IMR-90 (cell line): ENCODE measurements at regions not wholly inside any gene's neighbourhood (a gene's known extent, or its start where the extent isn't known, plus 50 kb on each side); places are given as distances from the start of the nearest gene placed in this dataset.

ENCODE experiments used
- ATAC-seq: fragments of 200-7000 bp; cut with Tn5 transposase; 2 replicates; pipeline ENCODE4 v1.9.1; 2020; ENCODE audit warnings: low read depth, mild to moderate bottlenecking, moderate library complexity
- BruUV-seq: library from RNA; stranded (reverse); fragments of 400-500 nt; replicated peaks from 2 replicates; lab custom pipeline; 2021; lab: Mats Ljungman, UMichigan
- CTCF ChIA-PET: fragments of 300-600 bp; formaldehyde crosslinking; extraction: SDS; loops from one replicate; lab custom pipeline; 2021; ENCODE audit warnings: antibody characterized with exemption; lab: Yijun Ruan, JAX
- POLR2A ChIA-PET: fragments of 300-600 bp; sonication (Branson Sonifier 250); formaldehyde crosslinking; loops from one replicate; lab custom pipeline; 2022; ENCODE audit warnings: antibody characterized with exemption; ENCODE audit not compliant: unreplicated experiment; lab: Charles Lee
- DNase-seq: peaks from one replicate; pipeline ENCODE4 v3.0.0; 2013
- H2AFZ ChIP-seq: replicated peaks from 2 replicates; pipeline ENCODE3; 2013; ENCODE audit warnings: low read length, mild to moderate bottlenecking; ENCODE audit not compliant: poor library complexity
- H2AK5ac ChIP-seq: 2 replicates; pipeline ENCODE4 v1.6.1; 2013; ENCODE audit warnings: low read depth, low read length, inconsistent platforms
- H2AK9ac ChIP-seq: replicated peaks from 2 replicates; pipeline ENCODE3; 2013; ENCODE audit warnings: mild to moderate bottlenecking, low read depth, low read length, moderate library complexity; ENCODE audit not compliant: poor library complexity
- H2BK120ac ChIP-seq: 2 replicates; pipeline ENCODE4 v1.6.1; 2013; ENCODE audit warnings: low read depth, low read length, inconsistent platforms
- H2BK15ac ChIP-seq: 3 replicates; pipeline ENCODE4 v1.6.1; 2013; ENCODE audit warnings: low read depth, low read length, inconsistent platforms
- H2BK20ac ChIP-seq: 2 replicates; pipeline ENCODE4 v1.6.1; 2013; ENCODE audit warnings: low read depth, mild to moderate bottlenecking, inconsistent platforms, low read length, moderate library complexity
- H2BK5ac ChIP-seq: 2 replicates; pipeline ENCODE4 v1.6.1; 2013; ENCODE audit warnings: mild to moderate bottlenecking, low read depth, low read length, inconsistent platforms; ENCODE audit not compliant: poor library complexity, severe bottlenecking
- H3K14ac ChIP-seq: replicated peaks from 2 replicates; pipeline ENCODE4 v1.6.1; 2013; ENCODE audit warnings: low read depth, low read length, inconsistent platforms
- H3K18ac ChIP-seq: 2 replicates; pipeline ENCODE4 v1.6.1; 2013; ENCODE audit warnings: low read depth, low read length, control low read depth
- H3K23ac ChIP-seq: 2 replicates; pipeline ENCODE4 v1.6.1; 2013; ENCODE audit warnings: low read depth, low read length, inconsistent platforms
- H3K27ac ChIP-seq: 2 replicates; pipeline ENCODE4 v1.5.1; 2013; ENCODE audit warnings: mild to moderate bottlenecking, control low read depth, low read length; ENCODE audit not compliant: insufficient read depth
- H3K27me3 ChIP-seq: 2 replicates; pipeline ENCODE4 v1.6.1; 2013; ENCODE audit warnings: low read length; ENCODE audit not compliant: control insufficient read depth, insufficient read depth
- H3K36me3 ChIP-seq: 2 replicates; pipeline ENCODE4 v1.6.1; 2013; ENCODE audit warnings: low read length, mixed read lengths; ENCODE audit not compliant: control insufficient read depth, insufficient read depth
- H3K4ac ChIP-seq: 2 replicates; pipeline ENCODE4 v1.6.1; 2013; ENCODE audit warnings: low read depth, low read length, inconsistent platforms
- H3K4me1 ChIP-seq: 2 replicates; pipeline ENCODE4 v1.6.1; 2013; ENCODE audit warnings: low read length, mixed read lengths; ENCODE audit not compliant: control insufficient read depth, insufficient read depth
- H3K4me2 ChIP-seq: 2 replicates; pipeline ENCODE4 v1.6.1; 2013; ENCODE audit warnings: low read depth, mild to moderate bottlenecking, control low read depth, low read length, moderate library complexity
- H3K4me3 ChIP-seq: 2 replicates; pipeline ENCODE4 v1.5.1; 2013; ENCODE audit warnings: low read depth, mild to moderate bottlenecking, control low read depth, low read length, moderate library complexity; ENCODE audit not compliant: insufficient read depth
- H3K56ac ChIP-seq: 2 replicates; pipeline ENCODE4 v1.6.1; 2013; ENCODE audit warnings: low read length, inconsistent platforms; ENCODE audit not compliant: insufficient read depth; ENCODE audit errors: extremely low read depth
- H3K79me1 ChIP-seq, 2 experiments: 2 replicates each; pipeline ENCODE4 v1.6.1; 2013; ENCODE audit warnings: low read length in 2 of 2, inconsistent platforms in 1 of 2, low read depth in 1 of 2
- H3K9ac ChIP-seq: 2 replicates; pipeline ENCODE4 v1.6.1; 2013; ENCODE audit warnings: low read depth, low read length, control low read depth
- H3K9me1 ChIP-seq: 2 replicates; pipeline ENCODE4 v1.6.1; 2013; ENCODE audit warnings: low read length, inconsistent platforms; ENCODE audit not compliant: insufficient read depth
- H3K9me3 ChIP-seq: 2 replicates; pipeline ENCODE4 v1.6.1; 2013; ENCODE audit warnings: low read length; ENCODE audit not compliant: control insufficient read depth, insufficient read depth
- H4K20me1 ChIP-seq: 2 replicates; pipeline ENCODE4 v1.6.1; 2013; ENCODE audit warnings: low read length, inconsistent platforms; ENCODE audit not compliant: insufficient read depth
- H4K5ac ChIP-seq: 2 replicates; pipeline ENCODE4 v1.6.1; 2013; ENCODE audit warnings: mild to moderate bottlenecking, low read depth, low read length, control low read depth
- H4K8ac ChIP-seq, 2 experiments: 2 replicates each; pipeline ENCODE4 v1.6.1; 2013; ENCODE audit warnings: low read depth in 2 of 2, low read length in 2 of 2, control low read depth in 1 of 2, inconsistent platforms in 1 of 2
- H4K91ac ChIP-seq: 2 replicates; pipeline ENCODE4 v1.6.1; 2013; ENCODE audit warnings: low read depth, low read length, inconsistent platforms; ENCODE audit not compliant: insufficient read depth
- BHLHE40 ChIP-seq: fragments of 150-350 bp; IDR thresholded peaks from 2 replicates; pipeline ENCODE4 v1.6.1; 2016; ENCODE audit warnings: mild to moderate bottlenecking, low read depth, low read length
- CEBPB ChIP-seq: IDR thresholded peaks from 2 replicates; pipeline ENCODE4 v1.6.1; 2012; ENCODE audit warnings: low read depth, low read length, improper control_type of control experiment
- FOS ChIP-seq: fragments of 150-350 bp; IDR thresholded peaks from 2 replicates; pipeline ENCODE4 v1.6.1; 2016; ENCODE audit warnings: low read depth, low read length
- MAFK ChIP-seq: IDR thresholded peaks from 2 replicates; pipeline ENCODE4 v1.6.1; 2012; ENCODE audit warnings: low read depth, low read length, improper control_type of control experiment
- MAZ ChIP-seq: IDR thresholded peaks from 2 replicates; pipeline ENCODE4 v1.6.1; 2012; ENCODE audit warnings: low read depth, mild to moderate bottlenecking, low read length, improper control_type of control experiment, moderate library complexity, borderline replicate concordance
- NFE2L2 ChIP-seq: fragments of 150-350 bp; IDR thresholded peaks from 2 replicates; pipeline ENCODE4 v1.6.1; 2016; ENCODE audit warnings: low read depth, mild to moderate bottlenecking, low read length
- POLR2A ChIP-seq: IDR thresholded peaks from 2 replicates; pipeline ENCODE4 v1.6.1; 2012; ENCODE audit warnings: mild to moderate bottlenecking, low read depth, low read length
- RAD21 ChIP-seq: IDR thresholded peaks from 2 replicates; pipeline ENCODE4 v1.6.1; 2012; ENCODE audit warnings: low read length, improper control_type of control experiment
- RCOR1 ChIP-seq: IDR thresholded peaks from 2 replicates; pipeline ENCODE4 v1.6.1; 2012; ENCODE audit warnings: mild to moderate bottlenecking, low read length, improper control_type of control experiment; ENCODE audit not compliant: insufficient replicate concordance
- RFX5 ChIP-seq: IDR thresholded peaks from 2 replicates; pipeline ENCODE4 v1.8.0; 2012; ENCODE audit warnings: low read depth, mild to moderate bottlenecking, low read length, moderate library complexity
- SMC3 ChIP-seq: fragments of 150-350 bp; IDR thresholded peaks from 2 replicates; pipeline ENCODE4 v1.6.1; 2016; ENCODE audit warnings: low read depth, mild to moderate bottlenecking, antibody characterized with exemption, low read length, moderate library complexity
- USF2 ChIP-seq: fragments of 150-350 bp; IDR thresholded peaks from 2 replicates; pipeline ENCODE4 v1.6.1; 2017; ENCODE audit warnings: mild to moderate bottlenecking, antibody characterized with exemption, low read length, low read depth
- WGBS, 2 experiments: methylation state at CpG; one replicate each; pipeline versions ENCODE4 v1.1.5 to v1.1.7; 2013; ENCODE audit warnings: missing lambda C conversion rate in 2 of 2; ENCODE audit not compliant: insufficient read length in 1 of 2; ENCODE audit errors: extremely low coverage in 2 of 2; 5-methylcytosine and 5-hydroxymethylcytosine counted together
- dilution Hi-C: fragments of 300-500 bp; cut with HindIII; formaldehyde crosslinking; loops from one replicate; pipeline ENCODE4 v1.14.3; 2018; ENCODE audit warnings: low sequenced_read_pairs; ENCODE audit not compliant: unreplicated experiment
- in situ Hi-C: fragments of 300-500 bp; cut with MboI; formaldehyde crosslinking; loops from 3 replicates; pipeline ENCODE4 v1.14.3; 2019; ENCODE audit warnings: low sequenced_read_pairs, inconsistent platforms, mixed read lengths
- intact Hi-C: fragments of 100-400 bp; cut with micrococcal nuclease; formaldehyde crosslinking; loops from 2 replicates; pipeline ENCODE4 v1.10.0; 2022

DNA sequence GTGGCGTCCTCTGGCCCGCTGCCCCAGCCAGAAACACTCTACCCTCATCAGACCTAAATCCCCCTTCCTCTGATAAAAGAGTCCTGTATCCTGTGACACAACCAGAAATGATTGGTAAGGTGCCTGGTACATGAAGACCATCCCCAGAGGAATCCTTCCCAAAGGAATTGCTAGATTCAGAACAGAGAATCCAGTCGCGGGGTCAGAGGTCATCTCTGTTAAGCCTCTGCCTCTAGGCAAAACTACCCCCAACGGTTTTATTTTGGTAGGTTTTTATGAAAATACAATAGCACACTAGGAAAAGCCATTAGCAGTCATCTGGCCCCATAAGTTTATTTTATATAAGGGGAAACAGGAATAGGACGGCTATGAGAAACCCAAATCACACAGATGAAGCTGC, 102.4 kb upstream of the HAND1 start:
- Histone ChIP-seq H4K5ac (no peak overlapping the region), H2AK9ac (no peak overlapping the region), H3K79me1 (no peaks in the 10 kb centered on the region), H2BK20ac (no peak overlapping the region), H4K91ac (no peak overlapping the region), H2AFZ (no peak overlapping the region), H3K27me3 (peaks cover 30% of the 10 kb centered on the region), H2BK120ac (no peak overlapping the region), H3K56ac (no peak overlapping the region), H3K4me2 (no peak overlapping the region), H4K20me1 (no peaks in the 10 kb centered on the region), H3K4ac (no peak overlapping the region), H2AK5ac (no peak overlapping the region), H3K36me3 (no peaks in the 10 kb centered on the region), H2BK5ac (no peak overlapping the region), H3K27ac (no peak overlapping the region), H3K9me1 (no peaks in the 10 kb centered on the region), H2BK15ac (no peak overlapping the region), H4K8ac (no peak overlapping the region), H3K23ac (no peak overlapping the region), H3K9ac (no peak overlapping the region), H3K4me3 (no peak overlapping the region), H3K9me3 (no peaks in the 10 kb centered on the region), H3K14ac (no peak overlapping the region), H3K4me1 (no peaks in the 10 kb centered on the region), H3K18ac (no peak overlapping the region)
- dilution Hi-C loops = no loop called here
- ChIA-PET CTCF (interaction anchor here (0.6 kb wide), 1 partner anchor 336 kb away, joined by 5 read pairs; no protein-coding TSS in a partner anchor), POLR2A (no interaction called here)
- no peak for DNase-seq
- TF ChIP-seq CEBPB (no peak), RAD21 (no peak), FOS (no peak), RFX5 (no peak), SMC3 (no peak), RCOR1 (no peak), MAZ (no peak), MAFK (no peak), USF2 (no peak), NFE2L2 (no peak), BHLHE40 (no peak), POLR2A (no peak)
- no TSS peak for BruUV-seq
- WGBS, 2 experiments = no CpG with 5 or more reads among the region's 6 CpGs
- in situ Hi-C loops = no loop called here
- intact Hi-C loops = no loop called here
- no peak for ATAC-seq
